GM12892 (cell line): ENCODE measurements at regions not wholly inside any gene's neighbourhood (a gene's known extent, or its start where the extent isn't known, plus 50 kb on each side); places are given as distances from the start of the nearest gene placed in this dataset.

ENCODE experiments used
- POLR2A ChIP-seq: IDR thresholded peaks from 2 replicates; pipeline ENCODE4 v1.6.1; 2011; ENCODE audit warnings: low read depth, low read length, control low read depth
- POLR2AphosphoS5 ChIP-seq: IDR thresholded peaks from 2 replicates; pipeline ENCODE4 v1.6.1; 2011; ENCODE audit warnings: low read depth, low read length, control low read depth
- TAF1 ChIP-seq: IDR thresholded peaks from 2 replicates; pipeline ENCODE4 v1.6.1; 2011; ENCODE audit warnings: low read depth, mild to moderate bottlenecking, control low read depth, low read length, borderline replicate concordance

DNA sequence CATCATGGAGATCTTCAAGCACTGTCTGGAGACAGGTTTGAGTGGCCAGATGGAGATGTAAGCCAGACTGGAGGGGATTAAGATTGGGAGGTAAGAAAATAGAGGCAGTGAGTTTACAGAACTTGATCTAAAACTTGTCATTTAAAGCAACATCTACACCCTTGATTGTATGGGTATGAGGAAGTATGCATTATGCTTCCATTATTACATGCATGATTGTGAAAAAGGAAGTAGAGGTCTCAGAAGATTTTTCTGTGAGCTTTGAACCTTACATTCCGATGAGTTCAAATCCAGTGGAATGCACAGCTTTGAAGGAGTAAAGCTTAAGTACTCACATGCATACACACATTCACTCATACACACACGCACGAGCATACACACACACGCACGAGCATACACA, 550.8 kb downstream of the MED13L start:
- TF ChIP-seq POLR2AphosphoS5 (no peak), POLR2A (no peak), TAF1 (no peak)
